Loucy (cell line): ENCODE measurements at regions not wholly inside any gene's neighbourhood (a gene's known extent, or its start where the extent isn't known, plus 50 kb on each side); places are given as distances from the start of the nearest gene placed in this dataset.

Experiments used
- H2AFZ ChIP-seq: fragments of 200-600 bp; sonication (generic); 2 replicates; pipeline ENCODE4 v1.6.0; 2016; ENCODE audit warnings: antibody characterized with exemption, mild to moderate bottlenecking, low read length, moderate library complexity
- H3F3A ChIP-seq: fragments of 200-600 bp; 2 replicates; pipeline ENCODE4 v1.6.0; 2016; ENCODE audit warnings: antibody characterized with exemption, low read depth, mild to moderate bottlenecking
- H3K27me3 ChIP-seq: fragments of 200-600 bp; sonication (generic); 2 replicates; pipeline ENCODE4 v1.6.1; 2014; ENCODE audit warnings: low read length, mild to moderate bottlenecking; ENCODE audit not compliant: insufficient read depth, poor library complexity, severe bottlenecking
- H3K36me3 ChIP-seq: fragments of 200-600 bp; sonication (generic); 2 replicates; pipeline ENCODE4 v1.6.1; 2016; ENCODE audit warnings: low read length; ENCODE audit not compliant: insufficient read depth
- H3K4me1 ChIP-seq: fragments of 200-600 bp; sonication (generic); 2 replicates; pipeline ENCODE4 v1.5.1; 2014; ENCODE audit warnings: low read length, mild to moderate bottlenecking; ENCODE audit not compliant: insufficient read depth, poor library complexity, severe bottlenecking
- H3K4me2 ChIP-seq: fragments of 200-600 bp; sonication (generic); 2 replicates; pipeline ENCODE4 v1.6.0; 2014; ENCODE audit warnings: antibody characterized with exemption, low read length, low read depth, mild to moderate bottlenecking; ENCODE audit not compliant: poor library complexity, severe bottlenecking
- H3K4me3 ChIP-seq: fragments of 200-600 bp; sonication (generic); 2 replicates; pipeline ENCODE4 v1.5.1; 2014; ENCODE audit warnings: low read length, mild to moderate bottlenecking, mixed read lengths; ENCODE audit not compliant: poor library complexity, severe bottlenecking
- H3K79me2 ChIP-seq: fragments of 200-600 bp; sonication (generic); 2 replicates; pipeline ENCODE4 v1.6.1; 2014; ENCODE audit warnings: low read length; ENCODE audit not compliant: insufficient read depth
- H3K9ac ChIP-seq: fragments of 200-600 bp; sonication (generic); 2 replicates; pipeline ENCODE4 v1.6.0; 2014; ENCODE audit warnings: mild to moderate bottlenecking, low read depth, low read length, moderate library complexity; ENCODE audit not compliant: poor library complexity, severe bottlenecking
- H3K9me2 ChIP-seq: fragments of 200-600 bp; sonication (generic); replicated peaks from 2 replicates; pipeline ENCODE4 v1.6.1; 2016; ENCODE audit warnings: low read depth, low read length, mixed read lengths
- H3K9me3 ChIP-seq: fragments of 200-600 bp; sonication (generic); 2 replicates; pipeline ENCODE4 v1.6.1; 2014; ENCODE audit warnings: mild to moderate bottlenecking, antibody characterized with exemption, low read length, low read depth; ENCODE audit not compliant: insufficient read depth
- H4K20me1 ChIP-seq: fragments of 200-600 bp; sonication (generic); 2 replicates; pipeline ENCODE4 v1.6.0; 2014; ENCODE audit warnings: antibody characterized with exemption, low read length, mild to moderate bottlenecking; ENCODE audit not compliant: insufficient read depth, poor library complexity, severe bottlenecking
- EZH2phosphoT487 ChIP-seq: fragments of 200-600 bp; IDR thresholded peaks from 2 replicates; pipeline ENCODE4 v1.6.1; 2018; ENCODE audit warnings: antibody characterized with exemption, mild to moderate bottlenecking, moderate library complexity, borderline replicate concordance
- TF ChIP-seq, protein P1 (sequence below): fragments of 200-600 bp; sonication (generic); conservative IDR thresholded peaks from 2 replicates; pipeline ENCODE4 v1.5.1; 2014; ENCODE audit warnings: mild to moderate bottlenecking, antibody characterized with exemption, low read length

DNA sequence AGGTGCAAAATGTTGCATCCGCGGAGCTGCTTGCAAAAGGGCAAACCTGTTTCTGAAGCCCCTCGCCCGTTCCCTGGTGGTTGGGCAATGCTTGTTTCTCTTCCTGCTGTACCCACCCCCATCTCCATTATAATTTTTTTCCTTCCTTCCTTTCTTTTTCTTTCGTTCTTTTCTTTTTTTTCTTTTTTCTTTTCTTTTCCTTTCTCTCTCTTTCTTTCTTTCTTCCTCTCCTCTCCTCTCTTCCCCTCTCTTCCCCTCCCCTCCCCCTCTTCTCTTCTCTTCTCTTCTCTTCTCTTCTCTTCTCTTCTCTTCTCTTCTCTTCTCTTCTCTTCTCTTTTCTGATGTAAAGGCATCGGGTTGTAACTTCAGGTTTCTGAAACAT, 278.2 kb downstream of the GATA3 start:
- H3K9me3 ChIP-seq: no peaks in the 10 kb centered on the region
- H3K27me3 ChIP-seq: no peaks in the 10 kb centered on the region
- no peaks in the 10 kb centered on the region for H4K20me1 ChIP-seq
- H3K4me3 ChIP-seq: peak overlapping the region; percentile 75
- H2AFZ ChIP-seq: 0 out of 2 replicates have a peak overlapping the region, but pooled peaks have one; percentile 15
- H3K9ac ChIP-seq: peak overlapping the region; percentile 93
- no peak for TF ChIP-seq EZH2phosphoT487
- TF ChIP-seq, protein P1, sequence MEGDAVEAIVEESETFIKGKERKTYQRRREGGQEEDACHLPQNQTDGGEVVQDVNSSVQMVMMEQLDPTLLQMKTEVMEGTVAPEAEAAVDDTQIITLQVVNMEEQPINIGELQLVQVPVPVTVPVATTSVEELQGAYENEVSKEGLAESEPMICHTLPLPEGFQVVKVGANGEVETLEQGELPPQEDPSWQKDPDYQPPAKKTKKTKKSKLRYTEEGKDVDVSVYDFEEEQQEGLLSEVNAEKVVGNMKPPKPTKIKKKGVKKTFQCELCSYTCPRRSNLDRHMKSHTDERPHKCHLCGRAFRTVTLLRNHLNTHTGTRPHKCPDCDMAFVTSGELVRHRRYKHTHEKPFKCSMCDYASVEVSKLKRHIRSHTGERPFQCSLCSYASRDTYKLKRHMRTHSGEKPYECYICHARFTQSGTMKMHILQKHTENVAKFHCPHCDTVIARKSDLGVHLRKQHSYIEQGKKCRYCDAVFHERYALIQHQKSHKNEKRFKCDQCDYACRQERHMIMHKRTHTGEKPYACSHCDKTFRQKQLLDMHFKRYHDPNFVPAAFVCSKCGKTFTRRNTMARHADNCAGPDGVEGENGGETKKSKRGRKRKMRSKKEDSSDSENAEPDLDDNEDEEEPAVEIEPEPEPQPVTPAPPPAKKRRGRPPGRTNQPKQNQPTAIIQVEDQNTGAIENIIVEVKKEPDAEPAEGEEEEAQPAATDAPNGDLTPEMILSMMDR: no peak
- no peaks in the 10 kb centered on the region for H3K36me3 ChIP-seq
- H3K9me2 ChIP-seq: no peaks in the 10 kb centered on the region
- H3K4me2 ChIP-seq: peak overlapping the region; percentile 78
- H3F3A ChIP-seq: peaks cover 22% of the 10 kb centered on the region
- H3K4me1 ChIP-seq: peaks cover 69% of the 10 kb centered on the region
- H3K79me2 ChIP-seq: peaks cover 9% of the 10 kb centered on the region

DNA sequence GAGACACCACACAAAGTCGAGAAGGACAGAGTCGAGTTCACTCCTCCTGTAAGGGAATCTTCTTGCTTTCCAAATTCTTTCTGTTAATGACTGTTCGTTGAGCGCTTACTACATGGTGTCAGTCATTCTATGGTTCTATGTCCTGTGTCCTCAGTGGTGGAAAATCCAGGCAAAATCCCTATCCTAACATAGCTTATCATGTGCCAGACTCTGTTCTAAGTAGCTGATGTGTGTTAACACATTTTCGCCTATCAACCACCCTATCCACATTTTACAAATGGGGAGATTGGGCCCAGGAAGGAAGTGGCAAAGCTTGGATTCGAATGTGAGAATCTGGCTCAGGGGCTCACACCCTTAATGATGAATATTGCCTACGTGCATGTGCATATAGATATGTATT, 280.1 kb downstream of the GATA3 start:
- Histone ChIP-seq H3K79me2 (0 out of 2 replicates have a peak, but pooled peaks cover under 1% of the 10 kb centered on the region), H3K4me3 (no peak overlapping the region), H3K4me1 (peaks cover 50% of the 10 kb centered on the region), H3K27me3 (no peaks in the 10 kb centered on the region), H3K4me2 (no peak overlapping the region), H3F3A (peaks cover 22% of the 10 kb centered on the region), H2AFZ (no peak overlapping the region), H3K9ac (no peak overlapping the region), H3K9me2 (no peaks in the 10 kb centered on the region), H3K9me3 (no peaks in the 10 kb centered on the region), H4K20me1 (no peaks in the 10 kb centered on the region), H3K36me3 (no peaks in the 10 kb centered on the region)
- TF ChIP-seq, protein P1: no peak
- no peak for TF ChIP-seq EZH2phosphoT487

DNA sequence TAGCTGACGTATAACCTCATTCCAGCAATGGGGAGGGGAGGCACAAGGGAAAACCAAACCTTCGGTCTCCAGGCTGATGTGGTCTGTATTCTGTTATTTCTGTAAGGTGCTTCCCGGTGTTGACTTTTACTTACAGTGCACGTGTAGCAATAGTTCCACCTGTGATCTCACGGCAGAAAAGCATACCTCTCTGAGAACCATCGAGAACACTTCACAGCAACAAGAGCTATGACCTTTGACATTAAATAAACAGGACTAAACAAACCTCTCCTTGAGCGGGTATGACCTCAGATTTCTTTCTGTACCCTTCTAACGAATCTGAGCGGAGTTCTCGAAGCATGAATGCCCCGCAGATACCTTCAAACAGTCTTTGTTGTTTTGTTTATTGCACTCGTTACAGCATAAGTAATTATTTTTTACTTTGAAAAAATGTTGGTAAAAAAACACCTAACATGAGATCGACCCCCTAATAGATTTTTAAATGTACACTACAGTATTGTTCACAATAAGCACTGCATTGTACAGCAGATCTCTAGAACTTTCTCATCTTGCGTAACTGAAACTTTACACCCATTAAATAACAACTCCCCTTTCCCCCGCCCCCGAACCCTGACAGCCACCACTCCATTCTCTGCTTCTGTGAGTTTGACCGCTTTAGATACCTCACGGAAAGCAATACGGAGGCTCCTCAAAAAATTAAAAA, 282.3 kb downstream of the GATA3 start:
- H3K27me3 ChIP-seq: no peaks in the 10 kb centered on the region
- H3K9me2 ChIP-seq: no peaks in the 10 kb centered on the region
- H4K20me1 ChIP-seq: no peaks in the 10 kb centered on the region
- H3K36me3 ChIP-seq: no peaks in the 10 kb centered on the region
- no peak overlapping the region for H3K4me3 ChIP-seq
- no peak overlapping the region for H3K4me2 ChIP-seq
- H3K79me2 ChIP-seq: no peaks in the 10 kb centered on the region
- H2AFZ ChIP-seq: no peak overlapping the region
- TF ChIP-seq, protein P1: no peak
- TF ChIP-seq EZH2phosphoT487: no peak
- peaks cover 13% of the 10 kb centered on the region for H3F3A ChIP-seq
- H3K9ac ChIP-seq: no peak overlapping the region
- H3K4me1 ChIP-seq: peaks cover 35% of the 10 kb centered on the region
- H3K9me3 ChIP-seq: no peaks in the 10 kb centered on the region
